ENCODE measurements at regions not wholly inside any gene's neighbourhood (a gene's known extent, or its start where the extent isn't known, plus 50 kb on each side); places are given as distances from the start of the nearest gene placed in this dataset.

DNA sequence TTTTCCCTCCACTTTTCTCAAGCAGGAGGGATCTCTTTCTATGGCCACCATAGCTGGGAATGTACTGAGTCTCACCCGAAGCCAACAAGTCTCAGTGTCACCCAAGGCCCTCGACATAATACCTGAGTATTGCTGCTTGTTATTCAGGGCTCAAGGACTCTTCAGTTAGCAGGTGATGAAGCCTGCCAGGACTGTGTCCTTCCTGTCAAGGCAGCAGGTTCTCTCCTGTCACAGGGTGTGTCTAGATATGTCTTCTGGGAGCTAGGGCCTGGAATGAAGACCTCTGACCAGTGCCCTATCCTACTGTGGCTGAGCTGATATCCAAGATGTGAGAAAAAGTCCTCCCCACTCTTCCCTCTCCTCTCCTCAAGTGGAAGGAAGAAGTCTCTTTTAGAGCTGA, 391.0 kb upstream of the DIPK2B start:
- no peaks in the 10 kb centered on the region for H3K27me3 ChIP-seq (ENCODE audit: control insufficient read depth in 1 of 2, insufficient read depth in 2 of 2, low read length in 2 of 2)
- no peaks in the 10 kb centered on the region for H3K36me3 ChIP-seq (replicated peaks in 1 of 2; ENCODE audit: control insufficient read depth in 1 of 2, insufficient read depth in 2 of 2, low read length in 2 of 2)
- no peaks in the 10 kb centered on the region for H4K20me1 ChIP-seq (ENCODE audit: insufficient read depth, low read length)
- DNase-seq (ENCODE audit: low spot score) (no peak), FAIRE-seq (no peak), ATAC-seq (no peak)
- ChIA-PET CTCF (ENCODE audit: low intra/inter-chr PET ratio, low total read pairs) (no interaction called here), POLR2A (no interaction called here)
- no peak overlapping the region for H3K4me3 ChIP-seq (replicated peaks in 1 of 3; ENCODE audit: insufficient read depth in 1 of 3, low read depth in 2 of 3, low read length in 3 of 3)
- BruUV-seq (replicated peaks) = no TSS peak
- no peaks in the 10 kb centered on the region for H3K4me1 ChIP-seq (ENCODE audit: insufficient read depth, low read length)
- in situ Hi-C loops (cut with HindIII; ENCODE audit: extremely low pct_ligation_motif_present, low pct_unique_long_range_greater_than_20kb) = no loop called here
- no peaks in the 10 kb centered on the region for H3K79me2 ChIP-seq (ENCODE audit: insufficient read depth, low read length)
- intact Hi-C loops (cut with micrococcal nuclease; ENCODE audit: unreplicated experiment) = no loop called here
- no peak overlapping the region for H3K27ac ChIP-seq (ENCODE audit: extremely low read length, insufficient read depth, low read length)
- no peak overlapping the region for H2AFZ ChIP-seq (ENCODE audit: low read length)
- TF ChIP-seq ZNF225 (CRISPR knock-in tag; IDR thresholded peaks at IDR 0.05) = no peak
- TF ChIP-seq IRF2 (CRISPR knock-in tag; IDR thresholded peaks at IDR 0.05) = no peak
- TF ChIP-seq HNRNPH1 (optimal IDR thresholded peaks at IDR 0.05; ENCODE audit: low read depth, low read length) = no peak
- TF ChIP-seq ZNF432 (CRISPR knock-in tag; IDR thresholded peaks at IDR 0.05; ENCODE audit: borderline replicate concordance) = no peak
- TF ChIP-seq, protein P1, sequence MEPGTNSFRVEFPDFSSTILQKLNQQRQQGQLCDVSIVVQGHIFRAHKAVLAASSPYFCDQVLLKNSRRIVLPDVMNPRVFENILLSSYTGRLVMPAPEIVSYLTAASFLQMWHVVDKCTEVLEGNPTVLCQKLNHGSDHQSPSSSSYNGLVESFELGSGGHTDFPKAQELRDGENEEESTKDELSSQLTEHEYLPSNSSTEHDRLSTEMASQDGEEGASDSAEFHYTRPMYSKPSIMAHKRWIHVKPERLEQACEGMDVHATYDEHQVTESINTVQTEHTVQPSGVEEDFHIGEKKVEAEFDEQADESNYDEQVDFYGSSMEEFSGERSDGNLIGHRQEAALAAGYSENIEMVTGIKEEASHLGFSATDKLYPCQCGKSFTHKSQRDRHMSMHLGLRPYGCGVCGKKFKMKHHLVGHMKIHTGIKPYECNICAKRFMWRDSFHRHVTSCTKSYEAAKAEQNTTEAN (CRISPR knock-in tag; conservative IDR thresholded peaks at IDR 0.05) = no peak
- no peak overlapping the region for H3K9ac ChIP-seq (ENCODE audit: insufficient read depth, low read depth, low read length)
- no peaks in the 10 kb centered on the region for H3K9me3 ChIP-seq (ENCODE audit: low read length)
- 0% methylated on average over 2 of the region's 2 CpGs for WGBS (ENCODE audit: low lambda C conversion rate)
- no peak overlapping the region for H3K4me2 ChIP-seq (ENCODE audit: low read depth, low read length)

DNA sequence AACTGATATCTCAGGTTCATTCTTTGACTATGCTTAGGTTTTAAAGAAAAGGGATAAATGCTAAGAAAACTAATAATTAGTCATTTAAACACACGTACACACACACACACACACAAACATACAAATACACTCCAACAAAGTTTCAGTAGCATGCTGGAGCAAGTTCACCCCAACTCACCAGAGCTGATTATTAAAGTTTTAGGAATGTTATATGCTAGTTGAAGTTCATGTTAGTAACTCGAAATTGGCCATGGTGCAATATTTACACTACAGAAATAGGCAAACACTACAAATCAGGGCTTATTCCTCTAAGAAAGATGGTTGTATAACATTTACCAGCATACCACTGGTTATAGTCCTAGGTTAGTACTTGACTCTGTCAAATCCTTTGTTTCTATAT, 384.0 kb upstream of the DIPK2B start:
- Histone ChIP-seq H3K9me3 (ENCODE audit: low read length) (no peaks in the 10 kb centered on the region; the same call in 1 of the 2 replicates), H4K20me1 (ENCODE audit: insufficient read depth, low read length) (no peaks in the 10 kb centered on the region), H3K9ac (ENCODE audit: insufficient read depth, low read depth, low read length) (no peak overlapping the region), H3K79me2 (ENCODE audit: insufficient read depth, low read length) (no peaks in the 10 kb centered on the region), H3K36me3 (replicated peaks in 1 of 2; ENCODE audit: control insufficient read depth in 1 of 2, insufficient read depth in 2 of 2, low read length in 2 of 2) (no peaks in the 10 kb centered on the region), H2AFZ (ENCODE audit: low read length) (no peak overlapping the region), H3K4me1 (ENCODE audit: insufficient read depth, low read length) (no peaks in the 10 kb centered on the region), H3K4me2 (ENCODE audit: low read depth, low read length) (no peak overlapping the region), H3K27me3 (ENCODE audit: control insufficient read depth in 1 of 2, insufficient read depth in 2 of 2, low read length in 2 of 2) (no peaks in the 10 kb centered on the region), H3K27ac (ENCODE audit: extremely low read length, insufficient read depth, low read length) (no peak overlapping the region), H3K4me3 (replicated peaks in 1 of 3; ENCODE audit: insufficient read depth in 1 of 3, low read depth in 2 of 3, low read length in 3 of 3) (no peak overlapping the region)
- ChIA-PET POLR2A (no interaction called here), CTCF (ENCODE audit: low intra/inter-chr PET ratio, low total read pairs) (no interaction called here)
- WGBS (ENCODE audit: low lambda C conversion rate) = 0% methylated on average over 2 of the region's 2 CpGs
- TF ChIP-seq FOXA3 (CRISPR knock-in tag; IDR thresholded peaks at IDR 0.05) = peak; percentile 35; the same call in 1 of the 2 replicates
- TF ChIP-seq, protein P2, sequence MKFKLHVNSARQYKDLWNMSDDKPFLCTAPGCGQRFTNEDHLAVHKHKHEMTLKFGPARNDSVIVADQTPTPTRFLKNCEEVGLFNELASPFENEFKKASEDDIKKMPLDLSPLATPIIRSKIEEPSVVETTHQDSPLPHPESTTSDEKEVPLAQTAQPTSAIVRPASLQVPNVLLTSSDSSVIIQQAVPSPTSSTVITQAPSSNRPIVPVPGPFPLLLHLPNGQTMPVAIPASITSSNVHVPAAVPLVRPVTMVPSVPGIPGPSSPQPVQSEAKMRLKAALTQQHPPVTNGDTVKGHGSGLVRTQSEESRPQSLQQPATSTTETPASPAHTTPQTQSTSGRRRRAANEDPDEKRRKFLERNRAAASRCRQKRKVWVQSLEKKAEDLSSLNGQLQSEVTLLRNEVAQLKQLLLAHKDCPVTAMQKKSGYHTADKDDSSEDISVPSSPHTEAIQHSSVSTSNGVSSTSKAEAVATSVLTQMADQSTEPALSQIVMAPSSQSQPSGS (CRISPR knock-in tag; IDR thresholded peaks at IDR 0.05) = no peak
- TF ChIP-seq ZNF720 (CRISPR knock-in tag; IDR thresholded peaks at IDR 0.05) = no peak
- no peak for FAIRE-seq
- in situ Hi-C loops (cut with HindIII; ENCODE audit: extremely low pct_ligation_motif_present, low pct_unique_long_range_greater_than_20kb) (no loop called here), intact Hi-C loops (cut with micrococcal nuclease; ENCODE audit: unreplicated experiment) (no loop called here)
- no TSS peak for BruUV-seq (replicated peaks)
- peak; percentile 2 for DNase-seq (ENCODE audit: low spot score)
- no peak for ATAC-seq
